WERI-Rb-1 (cell line): ENCODE measurements at regions not wholly inside any gene's neighbourhood (a gene's known extent, or its start where the extent isn't known, plus 50 kb on each side); places are given as distances from the start of the nearest gene placed in this dataset.

Source experiments
- DNase-seq: peaks from one replicate; pipeline ENCODE4 v3.0.0-alpha.2; 2020
- H3K27ac ChIP-seq: fragments of 250-450 bp; sonication (Bioruptor Pico); 2 replicates; pipeline ENCODE4 v1.5.1; 2020; ENCODE audit warnings: mild to moderate bottlenecking, moderate library complexity
- H3K27me3 ChIP-seq: fragments of 250-450 bp; sonication (Bioruptor Pico); 2 replicates; pipeline ENCODE4 v1.5.1; 2021; ENCODE audit warnings: mild to moderate bottlenecking, low read depth, moderate library complexity; ENCODE audit not compliant: insufficient read depth, severe bottlenecking
- H3K36me3 ChIP-seq: fragments of 250-450 bp; sonication (Bioruptor Pico); 2 replicates; pipeline ENCODE4 v1.5.1; 2020; ENCODE audit warnings: mild to moderate bottlenecking, moderate library complexity
- H3K4me3 ChIP-seq: 2 replicates; pipeline ENCODE4 v1.5.1; 2011; ENCODE audit warnings: low read depth, mild to moderate bottlenecking, control low read depth, low read length
- H3K9me3 ChIP-seq: fragments of 250-450 bp; sonication (Bioruptor Pico); 2 replicates; pipeline ENCODE4 v1.5.1; 2021; ENCODE audit warnings: mild to moderate bottlenecking, moderate library complexity; ENCODE audit not compliant: severe bottlenecking
- TF ChIP-seq, protein P1 (sequence below): IDR thresholded peaks from 2 replicates; pipeline ENCODE4 v1.5.1; 2011; ENCODE audit warnings: low read depth, mild to moderate bottlenecking, control low read depth, inconsistent platforms, low read length

GRCh38 chr18:44626807-44627206 lies 53.9 kb upstream of the SETBP1 start:
- H3K27ac ChIP-seq, result no peak overlapping the region
- H3K9me3 ChIP-seq, result no peaks in the 10 kb centered on the region
- H3K4me3 ChIP-seq, result no peak overlapping the region
- no peaks in the 10 kb centered on the region for H3K36me3 ChIP-seq
- peaks cover 64% of the 10 kb centered on the region for H3K27me3 ChIP-seq
- DNase-seq, result no peak
- TF ChIP-seq, protein P1, sequence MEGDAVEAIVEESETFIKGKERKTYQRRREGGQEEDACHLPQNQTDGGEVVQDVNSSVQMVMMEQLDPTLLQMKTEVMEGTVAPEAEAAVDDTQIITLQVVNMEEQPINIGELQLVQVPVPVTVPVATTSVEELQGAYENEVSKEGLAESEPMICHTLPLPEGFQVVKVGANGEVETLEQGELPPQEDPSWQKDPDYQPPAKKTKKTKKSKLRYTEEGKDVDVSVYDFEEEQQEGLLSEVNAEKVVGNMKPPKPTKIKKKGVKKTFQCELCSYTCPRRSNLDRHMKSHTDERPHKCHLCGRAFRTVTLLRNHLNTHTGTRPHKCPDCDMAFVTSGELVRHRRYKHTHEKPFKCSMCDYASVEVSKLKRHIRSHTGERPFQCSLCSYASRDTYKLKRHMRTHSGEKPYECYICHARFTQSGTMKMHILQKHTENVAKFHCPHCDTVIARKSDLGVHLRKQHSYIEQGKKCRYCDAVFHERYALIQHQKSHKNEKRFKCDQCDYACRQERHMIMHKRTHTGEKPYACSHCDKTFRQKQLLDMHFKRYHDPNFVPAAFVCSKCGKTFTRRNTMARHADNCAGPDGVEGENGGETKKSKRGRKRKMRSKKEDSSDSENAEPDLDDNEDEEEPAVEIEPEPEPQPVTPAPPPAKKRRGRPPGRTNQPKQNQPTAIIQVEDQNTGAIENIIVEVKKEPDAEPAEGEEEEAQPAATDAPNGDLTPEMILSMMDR, result no peak

DNA sequence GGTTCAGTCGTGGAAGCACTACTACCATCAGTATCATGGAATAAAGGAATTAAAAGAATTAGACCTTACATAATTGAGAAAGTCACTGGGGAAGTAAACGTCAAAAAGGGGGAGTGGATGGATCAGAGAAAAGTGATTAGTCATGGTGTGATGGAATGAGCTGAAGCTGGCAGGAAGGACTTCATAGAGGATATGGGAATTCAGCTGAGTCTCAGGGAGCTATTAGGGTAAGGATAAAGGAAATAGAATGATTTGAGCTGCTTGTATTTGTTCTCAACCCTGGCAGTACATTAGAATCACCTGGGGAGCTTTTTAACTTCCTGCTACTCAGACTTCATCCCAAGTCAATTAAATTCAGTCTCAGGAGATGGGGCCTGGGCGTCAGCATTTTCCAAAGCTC lies 53.4 kb upstream of the SETBP1 start:
- Histone ChIP-seq H3K9me3 (no peaks in the 10 kb centered on the region), H3K4me3 (no peak overlapping the region), H3K27ac (no peak overlapping the region), H3K36me3 (no peaks in the 10 kb centered on the region), H3K27me3 (peaks cover 66% of the 10 kb centered on the region)
- no peak for DNase-seq
- TF ChIP-seq, protein P1, result no peak

DNA sequence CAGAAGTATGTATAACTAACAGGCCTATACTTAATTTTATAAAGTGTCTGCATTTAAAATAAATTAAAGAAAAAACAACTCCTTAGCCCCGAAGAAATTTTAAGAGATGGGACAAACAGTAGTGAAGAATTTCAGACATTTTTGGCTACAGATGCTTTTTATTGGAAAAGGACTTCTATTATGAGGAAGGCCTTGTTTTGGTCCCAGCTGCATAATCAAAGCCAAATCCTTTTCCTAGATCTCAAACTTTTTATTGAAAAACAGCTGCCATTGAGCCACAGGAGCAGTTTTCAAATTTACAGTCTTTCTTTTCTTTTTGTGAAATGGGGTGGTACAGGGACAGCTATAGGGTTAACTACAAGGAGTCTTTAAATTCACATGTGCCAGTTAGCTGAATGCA lies 51.3 kb upstream of the SETBP1 start:
- Histone ChIP-seq H3K36me3 (no peaks in the 10 kb centered on the region), H3K9me3 (no peaks in the 10 kb centered on the region), H3K4me3 (no peak overlapping the region), H3K27me3 (peaks cover 65% of the 10 kb centered on the region), H3K27ac (no peak overlapping the region)
- DNase-seq, result no peak
- TF ChIP-seq, protein P1, result no peak

GRCh38 chr18:44630118-44630517 lies 50.6 kb upstream of the SETBP1 start:
- Histone ChIP-seq H3K27me3 (peaks cover 67% of the 10 kb centered on the region), H3K9me3 (no peaks in the 10 kb centered on the region), H3K4me3 (no peak overlapping the region), H3K36me3 (no peaks in the 10 kb centered on the region), H3K27ac (no peak overlapping the region)
- DNase-seq, result no peak
- TF ChIP-seq, protein P1, result no peak
